Testis (tissue), 2 donors: ENCODE measurements at regions not wholly inside any gene's neighbourhood (a gene's known extent, or its start where the extent isn't known, plus 50 kb on each side); places are given as distances from the start of the nearest gene placed in this dataset.

ENCODE experiments used
- DNase-seq: peaks from one replicate; pipeline ENCODE4 v3.0.0-alpha.2; 2019
- H3K27ac ChIP-seq, 2 donors: fragments of 200-600 bp; sonication (generic); one replicate each; pipeline ENCODE4 v1.5.1; 2019
- H3K27me3 ChIP-seq: fragments of 200-600 bp; sonication (generic); one replicate; pipeline ENCODE4 v1.5.1; 2019
- H3K36me3 ChIP-seq: fragments of 200-600 bp; sonication (generic); one replicate; pipeline ENCODE4 v1.5.1; 2017; ENCODE audit warnings: low read depth; ENCODE audit errors: missing control alignments
- H3K4me1 ChIP-seq: fragments of 200-600 bp; sonication (generic); one replicate; pipeline ENCODE4 v1.5.1; 2019
- H3K4me3 ChIP-seq, 2 donors: fragments of 200-600 bp; sonication (generic); one replicate each; pipeline ENCODE4 v1.5.1; 2017 to 2019
- H3K9me3 ChIP-seq: fragments of 200-600 bp; sonication (generic); one replicate; pipeline ENCODE4 v1.5.1; 2017
- POLR2A ChIP-seq: fragments of 450-650 bp; IDR thresholded peaks from one replicate; pipeline ENCODE4 v1.6.1; 2017; ENCODE audit warnings: antibody characterized with exemption, mild to moderate bottlenecking, moderate library complexity
- WGBS, 2 donors: methylation state at CpG; one replicate each; pipeline ENCODE4 v1.1.5; 2018; 5-methylcytosine and 5-hydroxymethylcytosine counted together
- intact Hi-C: fragments of 100-400 bp; cut with DNase I; formaldehyde crosslinking; loops from one replicate; pipeline ENCODE4 v1.15.1; 2023; ENCODE audit warnings: low total_unique reads
- TF ChIP-seq, protein P1 (sequence below), 3 experiments: fragments of 450-650 bp in 2 of 3; fragments of 200-600 bp in 1 of 3; sonication (generic) in 1 of 3; IDR thresholded peaks; one replicate each; pipeline ENCODE4 v1.5.1; 2016 to 2019; ENCODE audit warnings: antibody characterized with exemption in 3 of 3, mild to moderate bottlenecking in 2 of 3, moderate library complexity in 1 of 3

DNA sequence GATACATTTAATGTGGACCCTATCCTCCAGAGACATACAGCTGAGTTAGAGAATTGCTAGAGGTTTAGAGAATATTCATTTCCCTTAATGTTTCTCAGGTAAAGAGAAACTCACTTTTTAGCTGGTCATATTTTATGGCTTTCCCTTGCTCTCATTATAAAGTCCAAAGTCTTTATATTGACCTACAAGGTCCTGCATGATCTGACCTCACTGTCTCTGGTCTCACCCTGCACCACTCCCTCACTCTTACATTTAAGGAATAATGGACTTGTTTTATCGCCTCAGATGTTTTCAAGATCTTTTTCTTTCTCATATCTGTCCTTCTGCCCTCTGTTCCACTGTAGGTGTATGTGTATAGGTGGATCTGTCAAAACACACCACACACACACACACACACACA is 597.3 kb downstream of the PLCL1 start:
- intact Hi-C loops = no loop called here
- no peak for DNase-seq
- 80 to 93% methylated on average over 1 of the region's 1 CpG for WGBS, 2 donors
- Histone ChIP-seq H3K9me3 (no peaks in the 10 kb centered on the region), H3K27me3 (no peaks in the 10 kb centered on the region), H3K27ac (no peak overlapping the region), H3K36me3 (no peaks in the 10 kb centered on the region), H3K4me3 (no peak overlapping the region), H3K4me1 (no peaks in the 10 kb centered on the region)
- TF ChIP-seq, protein P1, sequence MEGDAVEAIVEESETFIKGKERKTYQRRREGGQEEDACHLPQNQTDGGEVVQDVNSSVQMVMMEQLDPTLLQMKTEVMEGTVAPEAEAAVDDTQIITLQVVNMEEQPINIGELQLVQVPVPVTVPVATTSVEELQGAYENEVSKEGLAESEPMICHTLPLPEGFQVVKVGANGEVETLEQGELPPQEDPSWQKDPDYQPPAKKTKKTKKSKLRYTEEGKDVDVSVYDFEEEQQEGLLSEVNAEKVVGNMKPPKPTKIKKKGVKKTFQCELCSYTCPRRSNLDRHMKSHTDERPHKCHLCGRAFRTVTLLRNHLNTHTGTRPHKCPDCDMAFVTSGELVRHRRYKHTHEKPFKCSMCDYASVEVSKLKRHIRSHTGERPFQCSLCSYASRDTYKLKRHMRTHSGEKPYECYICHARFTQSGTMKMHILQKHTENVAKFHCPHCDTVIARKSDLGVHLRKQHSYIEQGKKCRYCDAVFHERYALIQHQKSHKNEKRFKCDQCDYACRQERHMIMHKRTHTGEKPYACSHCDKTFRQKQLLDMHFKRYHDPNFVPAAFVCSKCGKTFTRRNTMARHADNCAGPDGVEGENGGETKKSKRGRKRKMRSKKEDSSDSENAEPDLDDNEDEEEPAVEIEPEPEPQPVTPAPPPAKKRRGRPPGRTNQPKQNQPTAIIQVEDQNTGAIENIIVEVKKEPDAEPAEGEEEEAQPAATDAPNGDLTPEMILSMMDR (IDR thresholded peaks at IDR 0.05) = no peak
- no peak for TF ChIP-seq POLR2A

DNA sequence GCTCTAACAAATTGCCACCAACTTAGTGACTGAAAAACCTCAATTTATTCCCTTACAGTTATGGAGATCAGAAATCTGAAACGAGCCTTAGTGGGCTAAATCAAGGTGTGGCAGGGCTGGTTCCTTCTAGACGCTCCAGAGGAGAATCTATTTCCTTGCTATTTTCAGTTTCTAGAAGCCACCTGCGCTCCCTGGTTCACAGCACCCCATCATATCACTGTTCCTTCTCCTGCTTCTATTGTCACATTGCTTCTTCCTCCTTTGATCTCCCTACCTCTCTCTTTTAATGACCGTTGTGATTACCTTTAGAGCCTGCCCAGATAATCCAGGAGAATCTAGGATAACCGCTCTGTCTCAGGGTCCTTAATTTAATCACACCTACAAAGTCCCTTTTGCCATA is 596.6 kb downstream of the PLCL1 start:
- Histone ChIP-seq H3K4me1 (no peaks in the 10 kb centered on the region), H3K27me3 (no peaks in the 10 kb centered on the region), H3K9me3 (no peaks in the 10 kb centered on the region), H3K4me3 (no peak overlapping the region), H3K36me3 (no peaks in the 10 kb centered on the region), H3K27ac (no peak overlapping the region)
- intact Hi-C loops = no loop called here
- 71 to 72% methylated on average over 5 of the region's 5 CpGs for WGBS, 2 donors
- TF ChIP-seq, protein P1 (IDR thresholded peaks at IDR 0.05) = no peak
- TF ChIP-seq POLR2A = no peak
- DNase-seq = no peak

DNA sequence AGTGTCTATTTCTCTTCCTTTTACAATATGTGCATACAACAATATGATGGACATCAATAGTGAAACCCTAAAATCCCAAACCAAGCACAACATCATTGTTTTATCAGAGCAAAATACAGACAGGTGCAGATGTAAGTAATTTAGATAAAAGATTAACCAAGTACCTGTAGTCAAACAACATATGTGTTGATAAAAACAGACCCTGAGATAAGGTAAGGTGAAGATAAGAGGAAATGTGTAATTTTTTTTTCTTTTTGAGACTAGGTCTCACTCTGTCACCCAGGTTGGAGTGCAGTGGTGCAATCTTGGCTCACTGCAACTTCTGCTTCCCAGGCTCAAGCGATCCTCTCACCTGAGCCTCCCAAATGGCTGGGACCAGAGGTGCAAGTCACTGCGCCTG is 589.8 kb downstream of the PLCL1 start:
- Histone ChIP-seq H3K36me3 (no peaks in the 10 kb centered on the region), H3K9me3 (no peaks in the 10 kb centered on the region), H3K27ac (no peak overlapping the region), H3K4me1 (no peaks in the 10 kb centered on the region), H3K27me3 (no peaks in the 10 kb centered on the region), H3K4me3 (no peak overlapping the region)
- TF ChIP-seq, protein P1 (IDR thresholded peaks at IDR 0.05) = no peak
- intact Hi-C loops = no loop called here
- WGBS, 2 donors = 71 to 88% methylated on average over 2 of the region's 2 CpGs
- DNase-seq = no peak

DNA sequence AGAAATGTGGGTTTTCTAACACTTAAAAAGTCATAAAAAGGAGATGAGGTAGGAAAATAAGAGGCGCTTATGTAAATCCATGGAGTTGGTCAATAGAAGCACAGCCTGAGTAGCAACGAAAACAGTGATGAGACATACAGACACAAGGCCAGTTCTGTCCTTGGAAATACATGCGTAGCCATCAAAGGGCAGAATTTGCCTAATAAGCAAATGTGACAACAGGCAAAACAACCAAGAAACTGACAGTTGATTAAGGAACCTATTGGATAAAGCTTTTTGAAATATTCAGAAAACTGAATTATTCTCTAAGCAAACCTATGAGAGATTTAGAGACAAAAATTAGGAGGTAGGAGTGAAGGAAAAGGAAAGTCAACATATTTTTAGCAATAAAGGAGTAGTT is 586.3 kb downstream of the PLCL1 start:
- Histone ChIP-seq H3K27ac (no peak overlapping the region), H3K4me3 (no peak overlapping the region), H3K27me3 (no peaks in the 10 kb centered on the region), H3K4me1 (no peaks in the 10 kb centered on the region), H3K9me3 (no peaks in the 10 kb centered on the region), H3K36me3 (no peaks in the 10 kb centered on the region)
- intact Hi-C loops = no loop called here
- WGBS, 2 donors = 93 to 95% methylated on average over 3 of the region's 3 CpGs
- no peak for DNase-seq
- TF ChIP-seq, protein P1 (IDR thresholded peaks at IDR 0.05) = no peak
- TF ChIP-seq POLR2A = no peak

DNA sequence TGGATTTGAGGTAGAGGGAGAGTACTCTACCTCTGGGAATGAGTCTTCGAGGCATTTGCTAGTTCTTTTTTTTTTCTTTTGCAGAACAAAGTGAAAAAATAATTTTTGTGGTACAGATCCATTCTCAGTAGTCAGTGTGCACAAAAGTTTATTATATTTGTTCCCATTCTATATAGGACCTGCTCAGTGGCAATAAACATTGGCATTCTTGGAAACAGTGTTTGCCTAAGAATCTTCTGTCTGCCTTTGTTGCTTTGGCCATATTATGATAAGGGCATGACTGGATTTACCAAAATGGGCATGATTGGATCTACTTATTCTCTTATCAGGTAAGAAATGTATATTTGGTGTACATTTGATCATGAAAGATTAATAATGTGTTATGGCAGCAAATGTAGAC is 583.3 kb downstream of the PLCL1 start:
- intact Hi-C loops = no loop called here
- 0% methylated on average over 1 of the region's 1 CpG for WGBS, 2 donors
- DNase-seq = no peak
- Histone ChIP-seq H3K4me3 (no peak overlapping the region), H3K36me3 (no peaks in the 10 kb centered on the region), H3K27me3 (no peaks in the 10 kb centered on the region), H3K4me1 (no peaks in the 10 kb centered on the region), H3K9me3 (no peaks in the 10 kb centered on the region), H3K27ac (no peak overlapping the region)
- TF ChIP-seq, protein P1 (IDR thresholded peaks at IDR 0.05) = no peak
- TF ChIP-seq POLR2A = no peak
